Liver (tissue), 8 donors: ENCODE measurements at regions not wholly inside any gene's neighbourhood (a gene's known extent, or its start where the extent isn't known, plus 50 kb on each side); places are given as distances from the start of the nearest gene placed in this dataset.

ENCODE experiments used
- DNase-seq: peaks from one replicate; pipeline ENCODE4 v3.0.0-alpha.2; 2017; ENCODE audit warnings: low spot score
- H3K27ac ChIP-seq, 2 donors: one replicate each; pipeline ENCODE4 v1.7.0; 2013; ENCODE audit warnings: inconsistent platforms in 2 of 2, low read length in 2 of 2, control low read depth in 1 of 2, low read depth in 1 of 2, mild to moderate bottlenecking in 1 of 2
- H3K27me3 ChIP-seq, 4 donors: one replicate each; pipeline versions ENCODE4 v1.6.1 to v1.7.0; 2013; ENCODE audit warnings: low read length in 3 of 4, inconsistent platforms in 1 of 4, mild to moderate bottlenecking in 1 of 4, moderate library complexity in 1 of 4; ENCODE audit not compliant: control insufficient read depth in 4 of 4, insufficient read depth in 4 of 4
- H3K36me3 ChIP-seq, 4 donors: one replicate each; pipeline versions ENCODE4 v1.6.1 to v1.7.0; 2013; ENCODE audit warnings: low read length in 3 of 4, mild to moderate bottlenecking in 3 of 4, low read depth in 1 of 4, moderate library complexity in 1 of 4; ENCODE audit not compliant: control insufficient read depth in 4 of 4, insufficient read depth in 3 of 4
- H3K4me1 ChIP-seq, 4 donors: one replicate each; pipeline versions ENCODE4 v1.6.1 to v1.7.0; 2013; ENCODE audit warnings: low read length in 3 of 4, mild to moderate bottlenecking in 3 of 4, moderate library complexity in 1 of 4; ENCODE audit not compliant: control insufficient read depth in 4 of 4, insufficient read depth in 4 of 4
- H3K4me3 ChIP-seq, 3 donors: one replicate each; pipeline versions ENCODE4 v1.6.1 to v1.7.0; 2013; ENCODE audit warnings: low read length in 3 of 3, control low read depth in 1 of 3, low read depth in 1 of 3, mild to moderate bottlenecking in 1 of 3
- H3K9ac ChIP-seq, 2 donors: one replicate each; pipeline ENCODE4 v1.7.0; 2013; ENCODE audit warnings: low read length in 2 of 2, mild to moderate bottlenecking in 2 of 2, moderate library complexity in 2 of 2, control low read depth in 1 of 2, low read depth in 1 of 2
- H3K9me3 ChIP-seq, 4 donors: one replicate each; pipeline versions ENCODE4 v1.6.1 to v1.7.0; 2013; ENCODE audit warnings: low read length in 3 of 4; ENCODE audit not compliant: control insufficient read depth in 4 of 4
- ATF3 ChIP-seq: IDR thresholded peaks from 2 replicates; pipeline ENCODE4 v1.6.1; 2016; ENCODE audit warnings: antibody characterized with exemption
- CTCF ChIP-seq: fragments of 150-350 bp; IDR thresholded peaks from 2 replicates; pipeline ENCODE4 v1.5.1; 2017; ENCODE audit warnings: improper control_type of control experiment, low read depth, low read length; ENCODE audit not compliant: missing input control
- EGR1 ChIP-seq, 2 donors: IDR thresholded peaks; 2 replicates each; pipeline ENCODE4 v1.6.1; 2016 to 2018; ENCODE audit warnings: antibody characterized with exemption in 2 of 2, low read depth in 2 of 2
- FOXA1 ChIP-seq: IDR thresholded peaks from 2 replicates; pipeline ENCODE4 v1.6.1; 2016; ENCODE audit warnings: antibody characterized with exemption
- FOXA2 ChIP-seq: IDR thresholded peaks from 2 replicates; pipeline ENCODE4 v1.6.1; 2016; ENCODE audit warnings: antibody characterized with exemption
- GABPA ChIP-seq, 2 donors: IDR thresholded peaks in 1 of 2; conservative IDR thresholded peaks in 1 of 2; 2 replicates each; pipeline ENCODE4 v1.6.1; 2016; ENCODE audit warnings: antibody characterized with exemption in 2 of 2, mild to moderate bottlenecking in 1 of 2, moderate library complexity in 1 of 2
- HNF4A ChIP-seq, 2 donors: conservative IDR thresholded peaks; 2 replicates each; pipeline ENCODE4 v1.6.1; 2016; ENCODE audit warnings: antibody characterized with exemption in 2 of 2, mild to moderate bottlenecking in 2 of 2
- HNF4G ChIP-seq: IDR thresholded peaks from 2 replicates; pipeline ENCODE4 v1.6.1; 2016; ENCODE audit warnings: antibody characterized with exemption
- MAX ChIP-seq: IDR thresholded peaks from 2 replicates; pipeline ENCODE4 v1.6.1; 2016; ENCODE audit warnings: antibody characterized with exemption
- NR2F2 ChIP-seq: IDR thresholded peaks from 2 replicates; pipeline ENCODE4 v1.6.1; 2016; ENCODE audit warnings: antibody characterized with exemption
- RAD21 ChIP-seq, 2 donors: IDR thresholded peaks; 2 replicates each; pipeline ENCODE4 v1.6.1; 2016; ENCODE audit warnings: antibody characterized with exemption in 2 of 2, mild to moderate bottlenecking in 2 of 2
- REST ChIP-seq: IDR thresholded peaks from 2 replicates; pipeline ENCODE4 v1.6.1; 2016; ENCODE audit warnings: antibody characterized with exemption, mild to moderate bottlenecking
- RXRA ChIP-seq, 2 donors: IDR thresholded peaks; 2 replicates each; pipeline ENCODE4 v1.6.1; 2017 to 2018; ENCODE audit warnings: antibody characterized with exemption in 2 of 2, mild to moderate bottlenecking in 1 of 2
- SP1 ChIP-seq: IDR thresholded peaks from 2 replicates; pipeline ENCODE4 v1.6.1; 2018; ENCODE audit warnings: antibody characterized with exemption, mild to moderate bottlenecking
- TAF1 ChIP-seq: conservative IDR thresholded peaks from 2 replicates; pipeline ENCODE4 v1.6.1; 2016; ENCODE audit warnings: antibody characterized with exemption, mild to moderate bottlenecking
- YY1 ChIP-seq: IDR thresholded peaks from 2 replicates; pipeline ENCODE4 v1.6.1; 2016; ENCODE audit warnings: antibody characterized with exemption, mild to moderate bottlenecking
- ZBTB33 ChIP-seq: IDR thresholded peaks from 2 replicates; pipeline ENCODE4 v1.6.1; 2016; ENCODE audit warnings: antibody characterized with exemption
- WGBS: extraction: QIAGEN DNeasy Blood & Tissue Kit; methylation state at CpG from one replicate; pipeline ENCODE4 v1.1.7; 2013; 5-methylcytosine and 5-hydroxymethylcytosine counted together
- donor health status: healthy.
- donor health status: healthy.
- donor health status: healthy.
- donor health status: healthy.
- donor health status: healthy.

- Histone ChIP-seq H3K9me3 (no peaks in the 10 kb centered on the region), H3K4me3 (no peak overlapping the region), H3K9ac (no peak overlapping the region), H3K4me1 (no peaks in the 10 kb centered on the region), H3K27me3 (no peaks in the 10 kb centered on the region), H3K27ac (no peak overlapping the region), H3K36me3 (no peaks in the 10 kb centered on the region)
- WGBS = 72% methylated on average over 1 of the region's 1 CpG
- DNase-seq = no peak
- TF ChIP-seq TAF1 (no peak), MAX (no peak), GABPA (IDR thresholded peaks at IDR 0.05 in 1 of 2, conservative IDR thresholded peaks at IDR 0.05 in 1 of 2) (no peak), REST (no peak), NR2F2 (no peak), SP1 (no peak), HNF4G (no peak), RAD21 (IDR thresholded peaks at IDR 0.05) (no peak), ZBTB33 (no peak), FOXA2 (no peak), CTCF (no peak), ATF3 (no peak), FOXA1 (no peak), EGR1 (IDR thresholded peaks at IDR 0.05; ENCODE audit: low read depth in 2 of 2) (no peak)
Measured at GRCh38 chr18:27414682-27415081, 229.6 kb upstream of the CHST9 start.

GRCh38 chr18:27413495-27414401 lies 228.6 kb upstream of the CHST9 start:
- no peak for DNase-seq
- H3K9ac ChIP-seq = no peak overlapping the region
- H3K27me3 ChIP-seq = no peaks in the 10 kb centered on the region
- TF ChIP-seq HNF4A (conservative IDR thresholded peaks at IDR 0.05) = no peak
- TF ChIP-seq FOXA1 = no peak
- TF ChIP-seq YY1 = no peak
- no peak for TF ChIP-seq FOXA2
- no peak for TF ChIP-seq RXRA (IDR thresholded peaks at IDR 0.05)
- TF ChIP-seq ZBTB33 = no peak
- no peaks in the 10 kb centered on the region for H3K9me3 ChIP-seq
- H3K27ac ChIP-seq = no peak overlapping the region
- H3K4me1 ChIP-seq = no peaks in the 10 kb centered on the region
- no peak overlapping the region for H3K4me3 ChIP-seq
- H3K36me3 ChIP-seq = no peaks in the 10 kb centered on the region
- WGBS = 73% methylated on average over 7 of the region's 7 CpGs
